EL (cell line): ENCODE measurements at regions not wholly inside any gene's neighbourhood (a gene's known extent, or its start where the extent isn't known, plus 50 kb on each side); places are given as distances from the start of the nearest gene placed in this dataset.

Experiments
- DNase-seq: peaks from one replicate; pipeline ENCODE4 v3.0.0-alpha.2; 2016

GRCh38 chr21:34022627-34023335 is 50.6 kb upstream of the MRPS6 start:
- no peak for DNase-seq

GRCh38 chr21:34021726-34022125 is 51.7 kb upstream of the MRPS6 start:
- no peak for DNase-seq

DNA sequence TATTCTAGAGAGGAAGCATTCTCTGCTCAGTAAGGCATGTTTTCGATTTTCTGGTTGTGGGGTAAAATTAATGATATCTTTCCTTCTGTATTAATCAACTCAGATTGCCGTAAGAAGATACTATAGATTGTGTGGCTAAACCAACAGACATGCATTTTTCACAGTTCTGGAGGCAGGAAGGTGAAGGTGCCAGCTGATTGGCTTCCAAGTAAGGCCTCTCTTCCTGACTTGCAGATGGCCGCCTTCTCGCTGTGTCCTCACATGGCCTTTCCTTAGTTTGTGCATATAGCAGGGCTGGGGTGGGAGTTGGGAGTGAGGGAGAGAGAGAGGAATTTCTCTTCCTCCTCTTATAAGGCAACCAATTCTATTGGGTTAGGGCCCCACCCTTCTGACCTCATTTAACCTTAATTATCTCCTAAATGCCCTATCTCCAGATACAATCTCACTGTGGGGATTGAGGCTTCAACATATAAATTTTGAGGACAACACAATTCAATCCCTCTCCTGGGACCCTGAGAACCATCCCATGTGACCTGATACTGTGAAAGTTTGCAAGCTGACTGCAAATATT is 52.3 kb upstream of the MRPS6 start:
- DNase-seq = no peak

DNA sequence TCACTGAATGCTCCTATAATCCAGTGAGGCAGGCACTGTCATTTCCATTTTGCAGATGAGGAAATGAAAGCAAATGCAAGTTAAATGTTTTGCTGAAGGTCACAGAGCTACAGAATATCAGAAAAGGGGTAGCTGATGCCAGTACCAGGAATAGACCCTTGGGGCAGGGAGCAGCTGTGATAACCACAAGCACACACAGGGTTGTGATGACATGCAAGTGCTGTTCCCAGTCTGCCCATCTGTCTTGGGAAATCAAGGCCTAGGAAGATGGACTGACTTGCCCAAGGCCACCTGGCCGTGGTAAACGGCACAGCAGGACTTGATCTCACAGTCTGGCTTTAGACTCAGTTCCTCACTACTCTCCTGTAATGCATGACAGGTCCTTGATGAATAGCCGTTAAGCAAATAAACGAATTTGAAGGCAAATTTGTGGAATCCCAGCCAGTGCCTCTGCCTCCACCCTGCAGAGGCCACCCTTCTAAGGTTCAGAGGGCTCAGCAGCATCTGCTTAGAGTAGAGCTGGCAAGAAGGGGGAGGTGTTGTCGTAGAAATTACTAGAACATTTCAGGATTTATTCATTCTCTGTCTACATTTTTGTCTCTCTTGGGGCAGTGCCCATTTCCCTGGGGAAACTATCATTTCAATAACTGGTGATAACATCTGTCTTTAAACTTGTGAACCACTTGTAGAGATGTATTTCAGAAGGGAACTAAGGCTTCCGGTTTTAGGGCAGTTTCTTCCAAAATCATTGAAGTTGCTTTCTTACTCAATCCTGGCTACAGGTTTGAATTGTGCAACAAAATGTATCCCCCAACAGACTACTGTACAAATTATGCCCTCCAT is 53.2 kb upstream of the MRPS6 start:
- DNase-seq = no peak

DNA sequence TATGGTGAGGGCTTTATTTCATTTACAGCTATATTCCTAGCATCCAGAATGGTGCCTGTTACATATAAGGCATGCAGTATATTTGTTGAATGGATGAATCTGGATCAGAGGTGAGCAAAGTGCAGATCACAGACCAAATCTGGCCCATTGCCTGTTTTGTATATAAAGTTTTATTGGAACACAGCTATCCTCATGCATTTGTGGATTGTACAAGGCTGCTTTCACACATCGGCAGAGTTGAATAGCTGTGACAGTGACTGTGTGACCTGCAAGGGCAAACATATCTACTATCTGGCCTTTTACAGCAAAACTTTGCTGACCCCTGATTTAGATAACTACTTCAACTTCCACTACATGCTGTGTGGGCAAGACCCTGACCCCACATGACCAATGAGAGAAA is 54.0 kb upstream of the MRPS6 start:
- no peak for DNase-seq

GRCh38 chr21:34018910-34019309 is 54.5 kb upstream of the MRPS6 start:
- no peak for DNase-seq

GRCh38 chr21:34018185-34018584 is 55.2 kb upstream of the MRPS6 start:
- no peak for DNase-seq

DNA sequence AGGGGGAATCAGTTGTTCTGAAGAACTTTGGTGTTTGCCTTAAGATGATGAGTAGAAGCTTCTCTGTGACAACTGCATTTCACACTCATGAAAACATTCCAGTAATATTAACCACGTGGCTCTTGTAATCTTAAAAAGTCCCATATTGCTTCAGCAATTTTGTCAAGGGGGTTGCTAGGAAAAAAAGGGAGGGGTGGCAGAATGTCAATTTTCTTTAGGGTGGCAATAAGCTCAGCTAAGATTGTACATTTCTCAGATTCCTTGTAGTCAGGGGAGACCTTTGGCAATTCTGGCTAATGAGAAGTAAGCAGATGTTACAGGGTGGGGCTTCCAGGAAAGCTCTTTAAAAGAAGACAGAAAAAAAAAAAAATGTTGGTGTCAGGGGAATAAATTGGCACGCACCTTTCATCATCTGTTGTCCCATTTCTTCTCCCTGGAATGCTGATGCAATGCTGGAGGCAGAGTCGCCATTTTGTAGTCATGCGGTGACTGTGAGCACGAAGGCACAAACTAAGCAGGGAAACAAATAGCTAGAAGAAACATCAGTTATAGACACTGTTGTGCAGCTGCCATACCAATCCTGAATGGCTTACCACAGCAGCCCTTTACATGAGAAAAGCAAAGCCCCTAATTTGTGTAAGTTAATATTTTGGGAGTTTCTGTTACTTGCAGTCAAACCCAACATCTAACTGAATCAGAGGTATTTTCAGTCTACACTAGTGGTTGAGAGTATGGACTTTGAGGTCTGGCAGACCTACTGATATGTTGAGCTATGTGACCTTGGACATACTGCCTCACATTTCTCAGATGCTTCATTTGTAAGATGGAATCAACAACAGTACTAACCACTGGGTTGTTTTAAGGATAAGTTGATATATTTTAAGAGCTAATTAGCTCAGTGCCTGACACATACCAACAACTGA is 56.1 kb upstream of the MRPS6 start:
- DNase-seq = no peak

- no peak for DNase-seq
These were observed 60.7 kb upstream of the MRPS6 start for GRCh38 chr21:34012640-34013039.

DNA sequence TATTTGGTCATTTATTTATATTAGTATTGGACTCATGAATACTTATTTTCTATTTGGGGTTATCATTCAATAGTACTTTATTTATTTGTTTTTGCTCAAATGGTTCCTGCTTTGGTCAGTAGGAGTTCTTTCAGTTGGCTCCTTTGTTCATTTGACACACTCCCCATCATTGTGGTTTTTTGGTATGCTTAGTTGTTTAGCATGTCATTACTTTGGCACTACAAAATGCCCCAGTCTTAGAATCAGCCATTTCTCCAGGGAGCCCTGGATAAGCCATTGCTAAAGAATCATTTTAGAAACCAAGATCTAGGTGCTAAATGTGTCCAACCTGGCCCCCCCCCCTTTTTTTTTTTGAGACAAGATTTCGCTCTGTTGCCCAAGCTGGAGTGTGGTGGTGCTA is 61.7 kb upstream of the MRPS6 start:
- no peak for DNase-seq

DNA sequence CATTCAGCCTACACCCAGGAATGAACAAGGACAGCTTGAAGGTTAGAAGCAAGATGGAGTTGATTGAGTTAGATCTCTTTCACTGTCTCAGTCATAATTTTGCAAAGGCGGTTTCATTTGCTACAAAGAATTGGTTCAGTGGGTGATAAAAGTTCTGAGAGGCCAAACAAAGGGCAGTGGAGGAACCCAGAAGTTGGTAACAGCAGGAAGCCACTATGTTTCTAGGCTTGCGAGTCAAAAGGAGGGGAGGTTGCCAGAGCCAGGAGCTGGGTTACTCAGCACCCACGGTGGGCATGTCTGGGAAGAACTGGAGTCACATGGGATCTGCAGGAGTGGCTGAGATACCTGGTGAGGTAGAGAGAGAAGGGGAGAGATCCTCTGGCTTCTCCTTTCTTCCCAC is 64.2 kb upstream of the MRPS6 start:
- no peak for DNase-seq

DNA sequence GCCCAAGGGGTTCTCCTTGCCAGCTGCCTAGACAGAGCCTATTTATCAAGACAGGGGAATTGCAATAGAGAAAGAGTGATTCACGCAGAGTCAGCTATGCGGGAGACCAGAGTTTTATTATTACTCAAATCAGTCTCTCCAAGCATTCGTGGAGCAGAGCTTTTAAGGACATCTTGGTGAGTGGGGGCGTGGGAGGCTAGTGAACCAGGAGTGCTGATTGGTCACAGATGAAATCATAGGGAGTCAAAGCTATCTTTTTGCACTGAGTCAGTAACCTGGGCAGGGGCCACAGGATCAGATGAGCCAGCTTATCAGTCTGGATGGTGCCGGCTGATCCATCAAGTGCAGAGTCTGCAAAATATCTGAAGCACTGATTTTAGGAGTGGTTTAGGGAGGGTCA is 64.8 kb upstream of the MRPS6 start:
- no peak for DNase-seq

GRCh38 chr21:34006611-34007168 is 66.7 kb upstream of the MRPS6 start:
- DNase-seq = no peak

DNA sequence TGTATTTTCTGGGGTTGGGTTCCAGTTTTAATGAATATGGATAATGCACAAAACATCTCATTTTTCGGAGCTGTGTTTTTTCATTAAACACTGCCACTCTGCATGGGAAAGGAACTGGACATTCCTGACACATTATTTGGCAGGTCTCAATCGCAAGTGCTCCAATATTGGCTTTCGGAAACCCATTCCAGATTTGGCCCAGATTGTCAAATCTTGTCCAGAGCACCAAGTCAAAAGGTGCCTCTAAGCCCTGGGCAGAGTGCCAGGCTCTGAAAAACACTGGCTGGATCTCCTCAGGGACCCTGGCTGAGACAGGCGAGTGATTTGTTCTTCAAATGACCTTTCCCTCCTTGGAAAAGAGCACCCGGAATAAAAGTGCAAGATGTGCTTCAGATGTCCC is 68.4 kb upstream of the MRPS6 start:
- DNase-seq = no peak

GRCh38 chr21:34004013-34004938 is 69.1 kb upstream of the MRPS6 start:
- no peak for DNase-seq

- DNase-seq = no peak
These were observed 70.0 kb upstream of the MRPS6 start for GRCh38 chr21:34003428-34003827.

DNA sequence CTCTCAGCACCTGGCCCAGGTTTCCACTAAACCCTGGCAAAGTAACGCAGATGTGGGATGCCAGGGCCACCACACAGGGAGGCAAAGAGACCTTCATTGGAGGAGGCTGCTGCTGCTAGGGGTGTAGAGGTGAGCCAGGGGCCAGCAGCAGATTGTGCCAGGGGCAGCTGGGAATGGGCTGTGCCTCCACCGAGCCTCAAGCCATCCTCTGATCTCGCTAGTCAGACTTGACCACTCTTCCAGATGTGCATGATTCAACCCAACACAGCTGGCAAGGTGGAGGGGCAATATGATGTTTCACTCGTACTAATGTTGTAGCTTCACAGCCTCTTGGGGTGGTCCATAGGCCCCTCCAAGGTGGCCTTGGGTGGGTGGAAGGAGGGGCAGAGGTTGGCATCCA is 73.0 kb upstream of the MRPS6 start:
- DNase-seq = no peak

DNA sequence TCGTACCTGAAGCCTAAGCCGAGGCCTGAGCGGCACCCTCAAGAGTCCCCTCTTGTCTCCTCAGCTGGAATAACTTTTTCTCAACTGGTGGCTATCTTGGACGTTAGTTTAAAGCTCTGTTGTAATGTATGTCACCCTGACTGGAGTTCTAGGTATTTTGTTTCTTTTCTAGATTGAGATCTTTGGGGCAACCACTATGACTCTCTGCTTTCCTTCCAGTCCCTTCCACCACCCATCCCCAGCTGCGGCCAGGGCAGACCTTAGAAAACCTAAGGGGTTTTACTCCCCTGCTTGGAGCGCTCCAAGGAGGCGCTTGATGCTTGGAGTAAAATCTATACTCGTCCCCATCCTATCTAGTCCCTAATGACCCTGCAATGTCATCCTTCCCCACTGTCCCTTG is 74.6 kb upstream of the MRPS6 start:
- no peak for DNase-seq

GRCh38 chr21:33998402-33998801 is 75.0 kb upstream of the MRPS6 start:
- no peak for DNase-seq

GRCh38 chr21:33997436-33997835 is 75.9 kb upstream of the MRPS6 start:
- no peak for DNase-seq

GRCh38 chr21:33994373-33994772 is 78.8 kb upstream of the ATP5PO start:
- DNase-seq = no peak
